ENCODE measurements at regions not wholly inside any gene's neighbourhood (a gene's known extent, or its start where the extent isn't known, plus 50 kb on each side); places are given as distances from the start of the nearest gene placed in this dataset.

DNA sequence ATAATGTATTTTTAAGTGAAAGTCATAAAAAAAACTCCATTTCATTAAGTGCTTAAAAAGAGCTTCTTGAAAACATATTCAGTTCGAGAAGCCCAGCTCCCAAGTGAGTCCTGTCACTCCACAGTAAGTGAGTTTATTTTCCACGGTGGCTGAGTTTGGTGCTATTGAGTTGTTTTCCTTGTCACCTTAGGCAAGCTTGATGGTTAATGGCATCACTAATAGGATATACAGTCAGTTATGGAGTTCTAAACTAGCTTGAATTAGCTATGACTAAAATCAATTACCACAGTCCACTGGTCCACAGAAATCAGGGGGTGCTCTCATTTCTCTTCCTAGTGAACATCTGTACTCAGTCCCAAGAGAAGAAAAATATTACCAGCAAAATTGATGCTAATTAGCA, 1526.2 kb upstream of the IGFBP7 start:
- no peak for TF ChIP-seq POLR2A (IDR thresholded peaks at IDR 0.05)
- TF ChIP-seq, protein P1, sequence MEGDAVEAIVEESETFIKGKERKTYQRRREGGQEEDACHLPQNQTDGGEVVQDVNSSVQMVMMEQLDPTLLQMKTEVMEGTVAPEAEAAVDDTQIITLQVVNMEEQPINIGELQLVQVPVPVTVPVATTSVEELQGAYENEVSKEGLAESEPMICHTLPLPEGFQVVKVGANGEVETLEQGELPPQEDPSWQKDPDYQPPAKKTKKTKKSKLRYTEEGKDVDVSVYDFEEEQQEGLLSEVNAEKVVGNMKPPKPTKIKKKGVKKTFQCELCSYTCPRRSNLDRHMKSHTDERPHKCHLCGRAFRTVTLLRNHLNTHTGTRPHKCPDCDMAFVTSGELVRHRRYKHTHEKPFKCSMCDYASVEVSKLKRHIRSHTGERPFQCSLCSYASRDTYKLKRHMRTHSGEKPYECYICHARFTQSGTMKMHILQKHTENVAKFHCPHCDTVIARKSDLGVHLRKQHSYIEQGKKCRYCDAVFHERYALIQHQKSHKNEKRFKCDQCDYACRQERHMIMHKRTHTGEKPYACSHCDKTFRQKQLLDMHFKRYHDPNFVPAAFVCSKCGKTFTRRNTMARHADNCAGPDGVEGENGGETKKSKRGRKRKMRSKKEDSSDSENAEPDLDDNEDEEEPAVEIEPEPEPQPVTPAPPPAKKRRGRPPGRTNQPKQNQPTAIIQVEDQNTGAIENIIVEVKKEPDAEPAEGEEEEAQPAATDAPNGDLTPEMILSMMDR (IDR thresholded peaks at IDR 0.05) = no peak
